ENCODE measurements at regions not wholly inside any gene's neighbourhood (a gene's known extent, or its start where the extent isn't known, plus 50 kb on each side); places are given as distances from the start of the nearest gene placed in this dataset.

DNA sequence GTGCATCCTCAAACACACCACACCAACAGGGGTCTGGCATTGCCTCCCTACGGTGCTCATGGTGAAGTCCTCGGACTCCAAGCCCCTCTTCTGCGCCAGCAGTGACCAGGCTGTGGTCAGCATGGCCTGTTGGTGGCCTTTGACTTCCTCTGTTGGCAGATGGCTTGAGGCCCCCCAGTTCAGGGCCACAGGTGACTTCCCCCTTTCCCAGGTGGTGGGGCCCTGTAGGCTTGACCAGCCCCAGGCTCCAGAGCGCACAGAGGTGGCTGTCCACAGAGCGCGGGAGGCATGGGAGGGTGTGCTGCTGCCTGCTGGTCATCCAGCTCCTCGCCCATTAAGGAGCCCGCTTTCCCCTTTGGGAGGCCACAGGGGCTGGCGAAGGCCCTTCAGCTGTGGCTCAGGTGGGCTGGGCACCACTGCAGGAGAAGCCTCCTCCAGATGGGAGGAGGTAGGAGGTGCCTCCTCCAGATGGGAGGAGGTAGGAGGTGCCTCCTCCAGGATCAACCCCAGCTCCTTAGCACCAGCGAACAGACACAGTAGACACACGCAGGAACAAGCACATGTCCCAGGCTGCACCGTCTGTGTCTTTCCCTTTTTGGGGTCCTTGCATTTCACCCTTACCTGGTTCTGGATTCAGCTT, 52.1 kb upstream of the BHLHE23 start:
- no peak overlapping the region for H3K4me3 ChIP-seq (replicated peaks in 1 of 2; ENCODE audit: low read depth in 2 of 2, low read length in 2 of 2)
- DNase-seq (ENCODE audit: low read depth in 2 of 2) = no peak
- TF ChIP-seq, protein P1, sequence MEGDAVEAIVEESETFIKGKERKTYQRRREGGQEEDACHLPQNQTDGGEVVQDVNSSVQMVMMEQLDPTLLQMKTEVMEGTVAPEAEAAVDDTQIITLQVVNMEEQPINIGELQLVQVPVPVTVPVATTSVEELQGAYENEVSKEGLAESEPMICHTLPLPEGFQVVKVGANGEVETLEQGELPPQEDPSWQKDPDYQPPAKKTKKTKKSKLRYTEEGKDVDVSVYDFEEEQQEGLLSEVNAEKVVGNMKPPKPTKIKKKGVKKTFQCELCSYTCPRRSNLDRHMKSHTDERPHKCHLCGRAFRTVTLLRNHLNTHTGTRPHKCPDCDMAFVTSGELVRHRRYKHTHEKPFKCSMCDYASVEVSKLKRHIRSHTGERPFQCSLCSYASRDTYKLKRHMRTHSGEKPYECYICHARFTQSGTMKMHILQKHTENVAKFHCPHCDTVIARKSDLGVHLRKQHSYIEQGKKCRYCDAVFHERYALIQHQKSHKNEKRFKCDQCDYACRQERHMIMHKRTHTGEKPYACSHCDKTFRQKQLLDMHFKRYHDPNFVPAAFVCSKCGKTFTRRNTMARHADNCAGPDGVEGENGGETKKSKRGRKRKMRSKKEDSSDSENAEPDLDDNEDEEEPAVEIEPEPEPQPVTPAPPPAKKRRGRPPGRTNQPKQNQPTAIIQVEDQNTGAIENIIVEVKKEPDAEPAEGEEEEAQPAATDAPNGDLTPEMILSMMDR (IDR thresholded peaks at IDR 0.05; ENCODE audit: low read depth, low read length) = no peak

DNA sequence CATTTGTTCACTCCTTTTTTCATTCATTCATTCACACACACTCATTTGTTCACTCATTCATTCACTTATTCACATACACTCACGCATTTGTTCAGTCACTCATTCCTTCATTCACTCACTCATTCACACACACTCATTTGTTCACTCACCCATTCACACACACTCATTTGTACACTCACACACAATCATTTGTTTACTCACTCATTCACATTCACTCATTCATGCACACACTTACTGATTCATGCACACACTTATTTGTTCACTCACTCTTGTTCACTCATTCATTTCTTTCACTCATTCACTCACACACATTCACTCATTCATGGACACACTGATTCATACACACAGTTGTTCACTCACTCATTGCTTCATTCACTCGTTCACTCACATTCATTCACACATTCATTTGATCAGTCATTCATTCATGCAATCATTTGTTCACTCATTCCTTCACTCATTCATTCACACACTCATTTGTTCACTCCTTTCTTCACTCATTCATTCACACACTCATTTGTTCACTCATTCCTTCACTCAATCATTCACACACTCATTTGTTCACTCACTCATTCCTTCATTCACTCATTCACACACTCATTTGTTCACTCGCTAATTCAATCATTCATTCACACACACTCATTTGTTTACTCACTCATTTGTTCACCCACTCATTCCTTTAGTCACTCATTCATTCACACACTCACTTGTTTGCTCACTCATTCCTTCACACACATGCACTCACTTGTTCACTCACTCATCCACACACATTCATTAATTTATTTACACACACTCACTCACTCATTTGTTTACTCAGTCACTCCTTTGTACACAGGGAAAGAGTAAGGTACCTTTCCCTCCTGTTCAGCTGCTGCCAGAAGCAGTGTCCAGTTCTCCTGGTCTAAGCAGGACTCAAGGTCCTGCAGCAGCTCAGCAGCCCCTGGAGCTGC, 50.7 kb upstream of the BHLHE23 start:
- DNase-seq (ENCODE audit: low read depth in 2 of 2) = peak in 1 of 2 donors; percentile 13
- TF ChIP-seq, protein P1 (IDR thresholded peaks at IDR 0.05; ENCODE audit: low read depth, low read length) = no peak
- no peak overlapping the region for H3K4me3 ChIP-seq (replicated peaks in 1 of 2; ENCODE audit: low read depth in 2 of 2, low read length in 2 of 2)

DNA sequence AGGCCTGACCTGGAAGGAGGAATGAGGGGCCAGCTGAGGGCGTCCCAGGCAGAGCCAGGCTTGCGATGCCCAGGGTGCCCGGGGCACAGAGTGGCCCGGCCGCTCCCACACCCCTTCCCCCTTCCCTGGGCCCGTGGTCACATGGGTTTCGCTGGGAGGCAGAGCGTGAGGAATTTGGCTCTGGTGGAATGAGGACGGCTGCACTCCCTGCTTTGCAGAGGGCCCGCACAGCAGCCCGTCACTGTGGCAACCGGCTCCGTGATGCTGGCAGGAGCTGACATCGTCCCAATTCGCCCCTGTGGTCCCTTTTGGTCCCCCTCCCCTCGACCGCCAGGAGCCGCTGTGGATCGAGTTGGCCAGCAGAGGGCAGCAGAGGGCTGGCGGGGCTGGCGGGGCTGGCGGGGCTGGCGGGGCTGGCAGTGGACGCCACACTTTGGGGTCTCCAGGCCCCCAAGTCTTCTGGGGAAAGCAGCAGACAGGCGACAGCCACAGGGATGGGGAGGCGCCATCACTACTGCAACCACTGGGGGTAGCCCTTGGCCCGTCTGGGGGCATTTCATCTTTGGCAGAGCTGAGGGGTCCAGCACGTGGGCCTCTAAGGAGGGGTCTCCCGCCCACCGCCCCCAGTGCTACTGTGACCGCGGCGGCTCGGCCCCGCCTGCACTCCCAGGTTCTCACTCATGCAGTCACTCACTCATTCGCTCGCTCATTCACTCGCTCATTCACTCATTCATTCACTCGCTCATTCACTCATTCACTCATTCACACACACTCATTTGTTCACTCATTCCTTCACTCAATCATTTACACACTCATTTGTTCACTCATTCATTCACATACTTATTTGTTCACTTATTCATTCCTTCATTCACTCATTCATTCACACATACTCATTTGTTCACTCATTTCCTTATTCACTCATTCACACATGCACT, 49.7 kb upstream of the BHLHE23 start:
- no peak overlapping the region for H3K4me3 ChIP-seq (replicated peaks in 1 of 2; ENCODE audit: low read depth in 2 of 2, low read length in 2 of 2)
- peak in 1 of 2 donors; percentile 26 for DNase-seq (ENCODE audit: low read depth in 2 of 2)
- TF ChIP-seq, protein P1 (IDR thresholded peaks at IDR 0.05; ENCODE audit: low read depth, low read length) = peak; percentile 81

Data from cardiac fibroblast (primary cell).